ENCODE measurements at regions not wholly inside any gene's neighbourhood (a gene's known extent, or its start where the extent isn't known, plus 50 kb on each side); places are given as distances from the start of the nearest gene placed in this dataset.

DNA sequence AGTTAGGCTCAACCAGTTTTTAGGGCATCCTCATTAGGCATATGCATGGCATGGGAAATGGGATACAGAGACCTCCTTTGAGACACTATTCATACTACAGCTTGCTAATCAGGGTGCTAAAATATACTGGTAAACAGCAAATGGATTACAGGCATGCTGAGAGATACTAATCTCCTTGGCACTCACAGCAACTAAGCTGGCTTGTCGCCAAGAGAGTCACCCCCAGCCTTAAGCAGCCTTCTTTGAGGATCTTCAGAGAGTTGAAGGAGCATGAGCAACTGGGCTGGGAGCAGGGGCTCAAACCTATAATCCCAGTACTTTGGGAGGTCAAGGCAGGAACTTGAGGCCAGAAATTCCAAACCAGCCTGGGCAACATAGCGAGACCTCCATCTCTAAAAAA lies 120.1 kb upstream of the NR5A2 start:
- H3K9me3 ChIP-seq, result no peaks in the 10 kb centered on the region
- TF ChIP-seq POLR2A (IDR thresholded peaks at IDR 0.05), result no peak
- TF ChIP-seq, protein P1, sequence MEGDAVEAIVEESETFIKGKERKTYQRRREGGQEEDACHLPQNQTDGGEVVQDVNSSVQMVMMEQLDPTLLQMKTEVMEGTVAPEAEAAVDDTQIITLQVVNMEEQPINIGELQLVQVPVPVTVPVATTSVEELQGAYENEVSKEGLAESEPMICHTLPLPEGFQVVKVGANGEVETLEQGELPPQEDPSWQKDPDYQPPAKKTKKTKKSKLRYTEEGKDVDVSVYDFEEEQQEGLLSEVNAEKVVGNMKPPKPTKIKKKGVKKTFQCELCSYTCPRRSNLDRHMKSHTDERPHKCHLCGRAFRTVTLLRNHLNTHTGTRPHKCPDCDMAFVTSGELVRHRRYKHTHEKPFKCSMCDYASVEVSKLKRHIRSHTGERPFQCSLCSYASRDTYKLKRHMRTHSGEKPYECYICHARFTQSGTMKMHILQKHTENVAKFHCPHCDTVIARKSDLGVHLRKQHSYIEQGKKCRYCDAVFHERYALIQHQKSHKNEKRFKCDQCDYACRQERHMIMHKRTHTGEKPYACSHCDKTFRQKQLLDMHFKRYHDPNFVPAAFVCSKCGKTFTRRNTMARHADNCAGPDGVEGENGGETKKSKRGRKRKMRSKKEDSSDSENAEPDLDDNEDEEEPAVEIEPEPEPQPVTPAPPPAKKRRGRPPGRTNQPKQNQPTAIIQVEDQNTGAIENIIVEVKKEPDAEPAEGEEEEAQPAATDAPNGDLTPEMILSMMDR (IDR thresholded peaks at IDR 0.05), result no peak
- no peak overlapping the region for H3K4me3 ChIP-seq
- no peaks in the 10 kb centered on the region for H3K4me1 ChIP-seq
- no peak for DNase-seq (ENCODE audit: extremely low spot score in 2 of 2)
- H3K27ac ChIP-seq, result no peak overlapping the region
- H3K36me3 ChIP-seq, result no peaks in the 10 kb centered on the region
- intact Hi-C loops (cut with DNase I), result no loop called here
- H3K27me3 ChIP-seq, result no peaks in the 10 kb centered on the region

DNA sequence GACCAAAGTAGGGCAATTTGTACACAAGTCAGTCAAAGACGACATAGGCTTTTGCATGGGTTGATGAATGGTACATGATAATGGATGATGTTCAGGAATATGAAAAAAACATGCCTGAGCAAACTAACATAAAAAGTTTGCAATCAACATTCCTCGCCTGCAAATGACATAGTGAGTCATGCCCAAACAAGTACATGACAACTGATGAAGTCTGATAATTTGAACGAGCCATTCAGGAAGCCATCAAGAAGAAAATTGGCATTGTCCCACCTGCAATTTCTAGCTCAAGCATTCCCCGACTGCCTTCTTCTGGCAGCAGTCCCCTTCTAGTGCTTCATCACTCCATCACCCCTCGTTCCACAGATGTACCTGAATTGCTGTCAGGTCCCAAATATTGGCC lies 118.4 kb upstream of the NR5A2 start:
- DNase-seq (ENCODE audit: extremely low spot score in 2 of 2), result no peak
- H3K36me3 ChIP-seq, result no peaks in the 10 kb centered on the region
- intact Hi-C loops (cut with DNase I), result no loop called here
- H3K4me1 ChIP-seq, result no peaks in the 10 kb centered on the region
- no peak overlapping the region for H3K4me3 ChIP-seq
- TF ChIP-seq POLR2AphosphoS5 (IDR thresholded peaks at IDR 0.05; ENCODE audit: insufficient read depth in 1 of 2, low read depth in 1 of 2) (no peak), POLR2A (IDR thresholded peaks at IDR 0.05) (no peak)
- TF ChIP-seq, protein P1 (IDR thresholded peaks at IDR 0.05), result no peak
- no peaks in the 10 kb centered on the region for H3K9me3 ChIP-seq
- no peaks in the 10 kb centered on the region for H3K27me3 ChIP-seq
- no peak overlapping the region for H3K27ac ChIP-seq

DNA sequence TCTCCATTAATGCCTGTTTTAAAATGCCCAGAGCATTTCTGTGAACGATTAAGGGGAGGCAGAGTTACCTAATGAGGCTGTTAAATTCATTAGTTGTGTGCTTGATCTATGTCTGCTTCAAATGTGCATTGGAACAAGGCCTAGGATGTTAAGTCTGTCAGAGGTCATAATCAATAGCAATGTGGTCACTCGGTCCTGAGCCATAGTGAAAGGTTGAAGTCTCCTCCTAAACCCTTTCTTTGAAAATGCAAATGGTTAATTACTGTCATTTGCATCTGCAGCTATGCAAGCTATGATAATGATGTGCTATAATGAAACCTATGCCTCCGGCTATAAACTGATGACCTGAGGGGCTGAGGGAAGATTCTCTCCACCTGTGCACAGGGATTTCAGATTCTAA lies 114.2 kb upstream of the NR5A2 start:
- Histone ChIP-seq H3K9me3 (no peaks in the 10 kb centered on the region), H3K4me1 (no peaks in the 10 kb centered on the region), H3K27ac (no peak overlapping the region), H3K4me3 (no peak overlapping the region), H3K36me3 (no peaks in the 10 kb centered on the region), H3K27me3 (no peaks in the 10 kb centered on the region)
- intact Hi-C loops (cut with DNase I), result no loop called here
- TF ChIP-seq, protein P1 (IDR thresholded peaks at IDR 0.05), result no peak
- TF ChIP-seq POLR2A (IDR thresholded peaks at IDR 0.05) (no peak), POLR2AphosphoS5 (IDR thresholded peaks at IDR 0.05; ENCODE audit: insufficient read depth in 1 of 2, low read depth in 1 of 2) (no peak)
- no peak for DNase-seq (ENCODE audit: extremely low spot score in 2 of 2)

DNA sequence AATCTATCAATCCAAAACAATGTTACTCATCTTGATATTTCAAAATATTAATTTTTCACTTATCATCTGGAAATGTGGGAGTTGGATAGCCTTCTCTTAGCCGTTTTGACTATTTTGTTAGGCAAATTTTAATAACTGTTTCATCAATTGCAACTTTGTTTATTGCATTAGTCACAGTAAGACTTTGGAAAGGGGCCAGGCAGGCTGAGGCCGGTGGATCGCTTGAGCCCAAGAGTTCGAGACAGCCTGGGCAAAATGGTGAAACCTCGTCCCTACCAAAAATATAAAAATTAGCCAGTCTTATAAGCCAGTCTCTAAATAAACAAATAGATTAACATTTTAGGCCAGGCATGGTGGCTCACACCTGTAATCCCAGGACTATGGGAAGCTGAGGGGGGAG lies 113.0 kb upstream of the NR5A2 start:
- no peaks in the 10 kb centered on the region for H3K36me3 ChIP-seq
- H3K4me3 ChIP-seq, result no peak overlapping the region
- no peaks in the 10 kb centered on the region for H3K27me3 ChIP-seq
- TF ChIP-seq, protein P1 (IDR thresholded peaks at IDR 0.05), result no peak
- no peak for TF ChIP-seq POLR2A (IDR thresholded peaks at IDR 0.05)
- TF ChIP-seq POLR2AphosphoS5 (IDR thresholded peaks at IDR 0.05; ENCODE audit: insufficient read depth in 1 of 2, low read depth in 1 of 2), result no peak
- H3K4me1 ChIP-seq, result no peaks in the 10 kb centered on the region
- H3K27ac ChIP-seq, result no peak overlapping the region
- H3K9me3 ChIP-seq, result no peaks in the 10 kb centered on the region
- DNase-seq (ENCODE audit: extremely low spot score in 2 of 2), result no peak
- intact Hi-C loops (cut with DNase I), result no loop called here

DNA sequence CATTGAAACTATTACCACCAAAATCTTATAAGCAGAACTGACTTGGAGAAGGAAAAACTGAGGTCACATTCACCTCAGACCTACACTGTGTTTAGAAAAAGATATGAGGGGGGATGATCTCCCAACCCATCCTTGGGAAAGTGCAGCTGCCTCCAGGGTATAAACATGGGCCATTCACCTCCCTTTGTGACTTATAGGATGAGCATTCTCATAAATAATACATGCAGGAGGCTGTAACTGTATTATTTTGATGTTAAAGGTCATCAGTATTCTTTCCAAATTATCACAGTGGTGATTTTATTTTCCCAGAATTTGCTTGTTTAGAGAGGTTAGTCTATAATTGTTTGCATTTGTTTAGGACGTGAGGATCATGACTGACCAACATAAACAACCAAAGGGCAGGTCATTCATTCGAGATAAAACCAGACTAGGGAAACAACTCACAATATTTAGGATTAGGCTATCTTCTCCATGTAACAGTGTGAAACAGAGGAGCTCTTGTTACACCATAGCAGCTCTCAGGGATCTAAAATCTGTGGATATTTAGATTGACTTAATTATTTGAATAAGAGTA lies 109.2 kb upstream of the NR5A2 start:
- Histone ChIP-seq H3K9me3 (no peaks in the 10 kb centered on the region), H3K36me3 (no peaks in the 10 kb centered on the region), H3K27ac (no peak overlapping the region), H3K27me3 (no peaks in the 10 kb centered on the region), H3K4me3 (no peak overlapping the region), H3K4me1 (no peaks in the 10 kb centered on the region)
- TF ChIP-seq POLR2A (IDR thresholded peaks at IDR 0.05) (no peak), POLR2AphosphoS5 (IDR thresholded peaks at IDR 0.05; ENCODE audit: insufficient read depth in 1 of 2, low read depth in 1 of 2) (no peak)
- TF ChIP-seq, protein P1 (IDR thresholded peaks at IDR 0.05), result no peak
- intact Hi-C loops (cut with DNase I), result no loop called here
- DNase-seq (ENCODE audit: extremely low spot score in 2 of 2), result no peak

Measured in vagina (tissue), 2 donors.